ENCODE measurements at regions not wholly inside any gene's neighbourhood (a gene's known extent, or its start where the extent isn't known, plus 50 kb on each side); places are given as distances from the start of the nearest gene placed in this dataset.

DNA sequence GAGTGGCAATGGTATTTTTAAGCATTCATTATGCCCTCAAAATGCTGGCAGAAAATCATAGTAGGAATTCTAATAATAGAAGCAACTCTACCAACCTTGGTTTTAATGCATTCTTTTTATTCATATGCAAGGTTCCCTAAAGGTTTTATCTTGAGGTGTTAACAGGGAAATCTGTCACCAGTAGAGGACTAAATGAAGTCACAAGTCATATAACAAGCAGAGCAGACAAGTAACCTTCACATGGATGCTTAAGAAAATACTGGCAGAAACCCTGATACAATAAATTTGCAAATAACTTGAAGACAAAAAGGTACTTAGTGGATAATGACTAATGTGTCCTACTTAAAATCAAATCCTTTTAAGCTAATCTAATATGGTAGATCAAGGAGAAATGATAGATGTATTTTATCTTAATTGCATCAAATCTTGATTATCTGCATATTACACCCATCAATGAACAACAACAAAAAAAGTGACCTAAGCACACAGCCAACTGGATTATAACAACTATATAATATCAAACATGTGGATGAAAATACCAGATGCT, 73.3 kb downstream of the RFC3 start:
- no peak for DNase-seq

DNA sequence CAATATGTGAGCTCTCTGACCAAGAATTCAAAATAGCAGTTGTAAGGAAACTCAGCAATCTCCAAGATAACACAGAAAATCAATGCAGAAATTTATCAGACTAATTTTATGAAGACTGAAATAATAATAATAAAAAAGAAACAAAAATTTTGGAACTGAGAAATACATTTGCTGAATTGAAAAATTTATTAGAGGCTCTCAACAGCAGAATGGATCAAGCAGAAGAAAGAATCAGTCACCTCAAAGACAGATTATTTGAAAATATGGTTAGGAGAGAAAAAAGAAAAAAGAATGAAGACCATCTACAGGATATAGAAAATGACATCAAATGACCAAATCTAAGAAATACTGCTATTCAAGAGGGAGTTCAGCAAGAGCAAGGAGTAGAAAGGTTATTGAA, 75.6 kb downstream of the RFC3 start:
- DNase-seq, result no peak

DNA sequence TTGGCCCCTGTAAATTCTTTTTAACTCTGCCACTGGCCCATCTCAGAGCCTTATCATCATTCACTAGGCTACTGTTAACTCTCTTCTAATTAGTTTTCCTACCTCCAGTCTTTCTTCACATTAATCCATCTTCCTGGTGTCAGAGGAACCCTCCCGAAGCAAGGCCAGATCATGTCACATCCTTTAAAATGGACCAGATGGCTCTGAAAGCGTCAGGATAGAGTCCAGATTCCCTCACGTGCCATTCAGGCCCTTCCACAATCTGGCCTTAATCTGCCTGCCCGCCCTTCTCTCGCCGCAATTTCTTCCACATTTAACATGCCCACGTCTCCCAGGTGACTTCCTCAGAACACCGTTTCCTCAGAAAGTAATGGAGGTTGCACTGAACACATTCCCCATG, 86.5 kb downstream of the RFC3 start:
- DNase-seq, result no peak

DNA sequence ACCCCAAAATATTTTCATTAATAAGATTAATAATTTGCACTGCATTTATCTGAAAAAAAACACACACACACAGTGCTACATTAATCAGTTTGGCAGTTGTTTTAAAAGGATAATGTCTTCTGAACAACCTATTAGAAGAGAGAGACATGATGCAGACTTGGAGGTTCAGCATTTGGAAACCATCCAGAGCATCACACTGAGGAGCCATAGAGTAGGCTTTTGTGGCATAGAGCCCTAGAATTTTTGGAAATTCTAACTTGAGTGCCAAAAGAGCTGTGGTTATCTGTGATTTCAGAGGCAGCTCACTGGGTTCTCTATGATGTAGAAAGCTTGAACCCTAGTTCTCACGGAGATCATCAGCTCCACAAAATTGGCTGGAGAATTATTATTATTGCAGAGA, 90.2 kb downstream of the RFC3 start:
- no peak for DNase-seq

DNA sequence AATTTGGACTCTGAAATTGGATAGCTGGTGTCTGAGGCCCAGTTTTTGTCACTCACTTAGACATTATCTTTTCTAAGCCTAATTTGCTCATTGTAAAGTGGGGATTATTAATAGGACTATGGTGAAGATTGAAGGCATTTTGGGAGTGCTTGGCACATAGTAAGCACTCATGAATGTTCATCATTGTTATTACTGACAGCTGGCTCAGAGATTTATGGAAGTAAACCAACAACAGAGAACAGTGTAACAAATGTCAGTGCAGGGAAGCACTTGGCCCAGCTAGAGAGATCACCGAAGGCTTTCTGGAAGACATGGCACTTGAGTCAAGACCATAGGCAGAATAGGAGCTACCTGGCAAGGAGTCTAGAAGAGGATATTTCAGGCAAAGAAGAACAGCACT, 92.3 kb downstream of the RFC3 start:
- DNase-seq, result no peak

DNA sequence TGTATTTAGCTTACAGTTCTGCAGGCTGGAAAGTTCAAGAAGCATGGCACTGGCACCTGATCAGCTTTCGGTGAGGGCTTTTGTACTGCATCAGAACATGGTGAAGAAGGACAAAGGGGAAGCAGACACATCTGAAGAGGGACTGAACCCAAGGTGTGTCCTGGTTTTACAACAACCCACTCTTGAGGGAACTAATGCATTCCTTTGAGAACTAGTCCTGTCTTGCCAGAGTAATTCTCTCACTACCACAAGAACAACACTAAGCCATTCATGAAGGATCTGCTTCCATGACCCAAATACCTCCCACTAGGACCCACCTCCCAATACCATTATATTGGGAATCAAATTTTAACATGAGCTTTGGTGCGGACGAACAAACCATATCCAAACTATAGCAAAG, 93.6 kb downstream of the RFC3 start:
- DNase-seq, result no peak

DNA sequence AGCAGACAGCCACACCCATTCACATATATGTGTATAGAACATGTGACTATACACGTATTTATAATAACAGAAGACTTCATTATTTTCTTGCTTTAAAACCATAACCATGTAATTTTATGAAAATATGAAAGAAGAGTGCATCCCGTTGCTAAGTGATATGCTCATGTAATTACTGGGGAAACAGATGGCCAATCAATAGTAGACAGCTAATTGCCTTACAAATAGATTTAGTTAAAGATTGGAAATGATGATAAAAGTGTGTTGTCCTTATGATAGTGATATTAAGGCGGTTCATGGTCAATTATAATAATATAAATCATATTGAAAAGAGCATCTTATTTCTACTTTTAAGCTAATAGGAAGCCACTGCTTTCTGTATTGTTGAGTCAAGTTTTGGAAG, 95.9 kb downstream of the RFC3 start:
- DNase-seq, result no peak

DNA sequence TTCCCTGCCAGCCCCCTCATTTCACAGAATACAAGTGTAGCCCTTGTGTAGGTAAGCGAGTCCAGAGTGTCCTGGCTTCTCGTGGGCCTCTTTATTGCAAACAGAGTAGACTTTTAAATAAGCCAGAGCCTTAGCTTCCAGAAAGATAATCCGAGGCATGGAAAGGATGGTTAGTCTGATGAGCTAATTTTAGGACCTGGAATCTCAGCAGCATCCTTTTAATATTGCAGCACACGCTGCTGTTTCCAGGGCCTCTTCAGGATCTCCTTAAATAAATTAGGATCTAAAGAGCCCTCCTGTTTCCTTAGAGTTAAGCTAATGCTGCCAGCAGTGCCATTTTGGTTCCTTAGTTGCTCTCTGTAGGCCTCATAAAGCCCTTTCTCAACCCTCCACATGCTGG, 99.2 kb downstream of the RFC3 start:
- DNase-seq, result no peak

DNA sequence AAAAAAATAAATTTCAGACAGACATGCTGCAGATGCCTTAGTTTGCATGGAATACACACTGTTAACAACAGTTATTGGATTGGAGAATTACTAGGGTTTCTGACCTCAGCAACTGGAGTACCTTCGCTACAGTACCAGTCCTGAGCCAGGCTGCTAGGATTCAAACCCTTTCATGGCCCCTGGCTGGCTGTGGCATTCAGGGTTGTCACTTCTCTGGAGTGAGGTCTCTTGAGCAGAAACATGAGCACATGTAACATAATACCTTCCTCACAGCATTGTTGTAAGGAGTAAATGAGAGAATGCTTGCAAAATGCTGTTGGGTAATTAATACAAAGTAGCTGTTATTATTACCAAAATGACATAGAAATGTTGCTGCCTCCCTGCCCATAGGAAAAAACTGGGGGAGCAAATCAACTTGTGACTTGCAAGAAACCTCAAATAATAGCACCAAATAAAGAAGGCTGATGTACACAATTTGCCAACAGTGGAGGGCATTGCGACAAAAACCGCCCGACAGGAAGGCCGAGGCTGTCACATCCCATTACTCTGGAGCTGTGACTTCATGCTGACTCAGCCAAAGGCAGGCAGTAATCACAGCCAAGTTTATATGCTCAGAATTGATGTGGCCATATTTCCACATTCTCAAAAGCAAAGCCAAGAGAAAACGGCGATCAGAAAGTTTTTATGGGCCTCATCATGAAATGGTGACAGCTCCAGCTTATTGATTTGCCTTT, 100.4 kb downstream of the RFC3 start:
- no peak for DNase-seq

DNA sequence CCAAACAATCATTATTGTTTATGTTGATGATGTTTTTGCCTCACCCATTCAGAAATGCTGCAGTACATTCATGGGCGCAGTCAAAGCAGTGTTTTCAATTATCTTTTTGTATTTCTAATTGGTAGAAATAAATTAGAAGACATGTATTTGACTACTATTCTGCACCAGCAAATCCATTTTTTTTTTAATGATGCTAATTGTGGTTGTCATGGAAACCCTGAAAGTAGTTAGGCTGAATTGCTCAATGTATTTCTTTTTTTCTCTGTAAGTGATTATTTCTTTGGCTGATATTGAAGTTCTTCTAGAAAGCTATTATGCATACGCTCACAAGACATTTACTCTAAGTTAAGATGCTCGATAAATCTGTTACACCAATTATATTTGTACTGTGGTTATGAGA, 101.2 kb downstream of the RFC3 start:
- no peak for DNase-seq

DNA sequence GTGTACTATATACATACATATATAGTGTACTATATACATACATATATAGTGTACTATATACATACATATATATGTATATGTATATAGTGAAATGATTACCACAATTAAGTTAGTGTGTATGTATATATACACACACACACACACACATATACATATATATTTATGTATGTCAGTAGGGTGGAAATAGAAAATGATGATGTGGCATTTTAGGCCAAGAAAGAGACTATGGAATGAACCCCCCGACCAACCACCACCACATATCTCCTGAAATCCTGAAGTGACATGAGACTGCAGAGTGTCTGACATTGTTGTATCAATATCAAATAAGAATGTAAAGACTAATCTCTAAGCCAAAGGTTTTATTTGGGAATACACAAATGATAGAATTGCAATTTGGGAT, 107.6 kb downstream of the RFC3 start:
- no peak for DNase-seq

DNA sequence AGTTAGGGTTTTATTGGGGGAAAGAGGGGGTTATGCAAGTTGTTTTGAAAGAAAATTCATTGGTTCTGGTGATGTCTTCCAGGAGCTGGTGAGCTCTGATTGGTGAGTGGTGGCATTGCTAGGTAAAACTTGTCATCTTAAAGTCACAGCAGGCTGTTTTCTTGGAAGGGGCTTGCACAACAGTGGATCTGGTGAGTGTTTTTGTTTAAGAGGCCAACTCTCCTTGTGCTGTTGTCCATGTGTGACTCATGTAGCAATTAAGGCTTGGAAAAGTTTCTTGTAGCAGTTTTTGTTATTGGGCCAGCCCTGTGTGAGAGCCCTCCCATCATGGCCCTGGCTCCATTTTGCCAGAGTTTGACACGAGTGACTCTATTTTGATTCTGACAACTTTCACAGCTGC, 109.4 kb downstream of the RFC3 start:
- no peak for DNase-seq

DNA sequence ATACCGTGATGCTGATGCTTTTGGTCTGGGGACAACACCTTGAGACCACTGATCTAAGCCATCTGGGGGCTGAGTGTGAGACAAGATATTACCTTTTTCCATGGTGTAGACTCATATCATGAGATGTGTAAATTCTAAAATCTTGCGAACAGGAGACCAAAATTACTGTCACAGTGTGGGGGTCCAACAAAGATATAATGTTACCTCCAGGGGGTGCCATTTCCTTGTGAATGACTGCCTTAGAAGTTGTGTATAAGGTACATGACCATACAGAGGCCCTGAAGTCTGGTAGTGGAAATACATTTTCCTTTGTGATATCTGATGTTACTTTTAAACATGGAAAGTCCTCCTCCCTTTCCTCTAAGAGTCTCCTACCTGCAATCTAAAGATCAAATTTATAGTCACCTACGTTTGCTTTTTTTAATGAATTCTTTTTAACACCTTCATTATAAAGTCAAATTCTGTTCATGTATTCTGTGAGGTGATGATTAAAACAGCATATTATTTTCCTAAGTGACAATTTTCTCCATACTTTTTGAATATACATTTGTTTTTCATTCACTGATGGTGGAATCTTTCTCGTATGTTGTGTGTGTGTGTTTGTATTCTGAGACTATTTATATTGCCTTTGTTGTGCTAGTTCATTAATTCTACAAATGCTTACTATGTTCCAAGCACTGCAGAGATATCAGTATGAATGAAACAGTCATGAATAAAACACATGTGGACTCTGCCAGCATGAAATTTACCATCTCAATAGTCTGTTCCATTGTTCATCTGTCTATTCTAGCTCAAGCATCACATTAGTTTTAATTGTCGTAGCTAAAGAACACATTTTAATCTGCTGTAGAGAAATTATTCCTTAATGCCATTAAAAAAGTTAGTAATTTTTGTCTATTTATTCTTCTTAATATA, 113.7 kb downstream of the RFC3 start:
- no peak for DNase-seq

DNA sequence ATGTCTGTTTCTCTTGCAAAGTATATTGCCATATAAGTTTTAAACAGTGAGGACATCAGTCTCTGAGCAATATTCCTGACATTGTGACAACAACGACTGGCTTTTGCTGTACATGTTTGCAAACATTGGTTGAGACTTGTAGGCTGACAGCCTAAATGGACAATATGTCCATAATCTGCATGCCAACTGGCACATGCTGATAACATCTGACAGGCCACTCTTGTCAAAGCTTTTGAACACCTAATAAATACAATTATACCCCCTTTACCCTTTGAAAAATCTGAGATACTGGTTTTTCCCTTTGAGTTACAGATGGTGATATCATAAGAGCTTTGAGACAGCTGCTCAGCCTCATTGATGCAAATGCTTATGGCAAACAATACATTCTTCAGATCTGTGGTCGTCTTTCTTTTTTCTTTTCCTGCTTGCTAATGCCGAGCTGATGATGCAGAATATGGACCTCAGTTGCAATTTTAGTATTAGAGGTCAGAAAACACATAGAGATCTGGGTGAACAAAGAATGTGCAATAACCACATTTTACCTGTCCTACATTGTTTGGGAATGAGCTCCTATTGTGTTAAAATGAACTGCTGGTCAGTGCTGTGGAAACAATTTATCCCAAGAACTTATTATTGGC, 114.9 kb downstream of the RFC3 start:
- no peak for DNase-seq

DNA sequence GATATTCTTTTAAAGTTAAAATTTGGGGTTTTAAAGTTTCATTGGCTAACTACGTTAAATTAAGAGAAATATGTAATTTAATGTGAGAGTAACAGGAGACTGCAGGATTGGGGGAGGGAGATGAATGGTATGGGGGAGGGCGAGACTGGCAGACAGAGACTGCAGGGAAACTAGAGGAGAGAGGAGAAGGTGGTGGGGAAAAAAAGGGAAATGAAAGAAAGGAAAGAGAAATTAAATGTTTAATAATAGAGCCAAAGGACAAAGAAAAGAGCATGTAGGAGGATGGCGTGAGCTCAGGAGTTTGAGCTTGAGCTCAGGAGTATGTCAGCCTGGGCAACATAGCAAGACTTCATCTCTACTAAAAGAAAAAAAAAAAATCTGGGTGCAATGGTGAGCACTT, 115.9 kb downstream of the RFC3 start:
- DNase-seq, result no peak

DNA sequence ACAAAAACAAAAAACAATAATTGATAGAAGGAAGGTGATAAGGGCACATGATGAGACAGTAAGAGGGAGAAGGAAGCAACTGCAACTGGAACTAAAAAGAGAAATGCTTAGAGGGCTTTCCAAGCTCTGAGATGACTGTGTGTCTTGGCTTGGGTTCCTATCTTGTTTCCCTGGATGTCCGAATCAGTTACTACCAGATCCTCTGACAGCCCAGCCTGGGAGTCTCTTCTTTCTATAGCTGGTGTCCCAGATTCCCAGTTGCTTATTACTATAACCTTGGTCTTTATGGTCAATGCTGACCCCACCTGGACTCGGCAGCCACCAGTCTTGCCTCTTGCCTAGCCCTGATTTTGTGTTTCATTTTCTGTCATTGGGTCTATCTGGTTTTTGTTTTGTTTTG, 116.4 kb downstream of the RFC3 start:
- no peak for DNase-seq

DNA sequence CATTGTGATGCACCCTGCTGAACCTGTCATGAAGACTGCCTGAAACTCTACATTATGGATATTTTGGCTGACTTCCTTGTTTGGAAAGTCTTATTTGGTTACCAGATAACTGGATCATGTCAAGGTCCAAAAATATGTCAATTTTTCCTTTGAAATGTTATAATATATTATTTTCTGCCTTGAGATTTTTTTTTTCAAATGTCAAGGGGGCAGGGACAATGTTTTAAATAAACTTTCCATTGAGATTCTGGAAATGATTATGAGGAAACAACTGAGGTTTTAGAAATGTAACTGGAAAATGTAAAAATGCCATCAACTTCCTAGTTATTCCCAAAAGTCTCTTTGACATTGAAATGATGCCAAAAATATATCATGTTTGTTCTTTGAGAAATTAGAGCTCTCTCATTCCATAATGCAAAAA, 117.0 kb downstream of the RFC3 start:
- DNase-seq, result no peak

DNA sequence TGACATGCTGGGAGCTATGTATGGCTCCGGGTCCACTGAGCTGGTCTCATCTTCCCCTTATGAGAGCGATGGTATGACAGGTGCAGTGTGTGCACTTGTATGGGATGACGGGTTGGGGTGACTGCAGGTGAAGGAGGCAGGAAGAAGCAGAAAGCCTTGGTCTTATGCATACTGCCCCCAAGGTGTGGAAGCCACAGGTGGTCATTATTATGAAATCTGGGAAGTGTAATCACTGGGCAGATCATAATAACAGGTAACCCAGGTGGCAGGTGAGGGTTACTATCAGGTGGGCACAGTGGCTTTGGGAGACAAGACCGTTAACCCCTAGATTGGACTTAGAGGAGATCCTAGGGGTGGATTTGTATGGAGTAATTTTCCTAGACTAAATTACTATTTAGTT, 118.0 kb downstream of the RFC3 start:
- DNase-seq, result no peak

DNA sequence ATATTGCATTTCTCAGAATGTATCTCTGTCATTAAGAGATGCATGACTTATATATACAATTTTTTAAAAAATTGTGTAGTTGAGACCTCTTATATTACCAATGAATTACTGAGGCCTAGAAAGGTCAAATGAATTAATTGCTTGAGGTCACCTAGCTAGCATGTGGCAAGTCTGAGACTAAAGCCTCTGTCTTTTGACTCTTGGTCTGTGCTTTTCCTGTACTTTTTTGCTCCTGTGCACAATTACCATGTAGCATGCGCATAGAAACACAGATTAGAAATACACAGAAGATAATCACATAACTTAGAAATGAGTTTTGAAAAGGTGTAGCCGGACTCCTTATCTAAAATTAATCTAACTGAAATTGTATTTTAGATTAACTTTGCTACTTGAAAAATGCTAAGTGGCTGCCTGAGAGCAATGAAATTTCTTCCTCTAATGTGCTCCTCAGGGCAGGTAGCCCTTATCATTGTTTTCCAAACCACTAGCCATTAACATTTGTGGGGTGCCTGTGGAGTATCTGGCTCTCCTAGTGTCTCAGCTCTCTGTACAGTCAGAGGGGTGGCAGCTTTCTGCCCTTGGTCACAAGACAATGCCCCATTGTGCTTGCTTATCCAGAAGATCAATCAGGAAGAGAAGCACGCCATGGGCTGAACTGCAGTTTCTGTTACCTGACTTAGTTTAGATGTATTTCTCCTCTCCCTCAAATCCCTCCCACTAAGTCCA, 119.6 kb downstream of the RFC3 start:
- DNase-seq, result peak; percentile 4

DNA sequence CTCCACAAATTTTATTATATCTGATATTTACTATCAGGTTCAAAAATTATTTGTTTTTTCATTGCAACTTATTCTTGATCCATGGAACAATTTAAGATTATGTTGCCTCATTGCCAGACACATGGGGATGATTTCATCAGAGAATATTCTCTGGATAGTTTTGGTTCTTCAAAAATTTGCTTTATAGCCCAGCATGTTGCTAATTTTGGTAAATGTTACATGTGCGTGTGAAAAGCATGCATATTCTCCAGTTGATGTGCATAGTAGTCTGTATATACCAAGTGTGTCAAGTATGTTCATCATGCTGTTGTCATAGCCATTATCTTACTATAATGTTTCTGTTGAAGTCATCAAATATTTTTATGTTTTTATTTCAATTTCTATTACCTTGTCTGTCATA, 122.3 kb downstream of the RFC3 start:
- no peak for DNase-seq

DNA sequence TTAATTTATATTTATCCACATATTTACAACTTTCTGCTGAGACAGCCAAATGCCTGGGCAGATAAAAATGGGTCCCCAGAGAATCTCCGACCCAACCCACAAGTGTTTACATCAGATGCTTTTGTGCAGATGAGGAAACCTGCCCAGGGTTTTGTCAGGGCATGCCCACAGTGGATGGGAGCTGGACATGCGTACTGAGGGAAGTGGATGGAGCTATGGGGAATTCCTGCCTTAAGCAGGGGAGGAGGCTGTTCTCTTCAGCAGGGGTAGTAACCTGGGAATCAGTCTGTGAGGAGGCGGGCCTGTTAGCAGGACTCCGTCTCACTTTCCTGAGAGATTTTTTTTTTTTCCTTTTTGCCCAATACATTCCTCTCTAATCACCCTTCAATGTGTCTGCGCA, 122.9 kb downstream of the RFC3 start:
- no peak for DNase-seq

DNA sequence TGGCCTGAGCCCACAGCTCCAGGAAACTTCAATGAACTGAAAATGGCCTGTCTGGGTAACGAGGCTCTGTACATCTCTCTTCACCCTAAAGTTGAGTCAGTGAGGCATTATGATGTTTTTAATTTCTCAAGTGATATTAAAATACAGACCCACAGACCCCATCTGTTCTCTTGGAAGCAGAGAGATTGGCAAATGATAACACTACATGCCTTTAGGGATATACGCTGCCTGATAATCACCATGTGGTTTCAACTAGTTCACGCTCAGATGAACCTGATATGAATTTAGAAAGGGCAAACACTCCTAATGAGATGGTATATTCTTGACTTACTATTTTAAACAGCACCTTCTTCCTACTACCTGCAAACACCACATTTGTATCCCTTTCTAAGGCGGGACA, 127.5 kb downstream of the RFC3 start:
- peak; percentile 10 for DNase-seq

DNA sequence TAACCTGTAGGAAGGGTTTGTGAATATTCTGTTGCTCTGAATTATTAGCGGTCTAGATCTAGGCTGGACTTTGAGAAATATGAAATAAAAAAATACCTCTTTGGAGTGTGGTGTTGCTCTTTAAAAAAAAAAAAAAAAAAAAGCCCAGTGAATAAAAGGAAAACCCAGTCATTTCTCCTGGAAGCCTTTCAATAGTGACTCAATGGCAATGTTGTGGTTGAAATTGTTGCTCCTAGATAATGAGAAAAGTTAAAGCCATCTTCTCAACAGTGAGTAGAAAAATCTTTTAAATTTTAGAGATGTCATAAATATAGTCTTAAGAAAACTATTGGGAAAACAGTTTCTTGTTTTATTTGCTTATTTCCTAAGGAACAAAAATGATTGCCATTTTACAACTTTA, 135.3 kb downstream of the RFC3 start:
- DNase-seq, result no peak
